Endothelial cell of umbilical vein (primary cell): ENCODE measurements at regions not wholly inside any gene's neighbourhood (a gene's known extent, or its start where the extent isn't known, plus 50 kb on each side); places are given as distances from the start of the nearest gene placed in this dataset.

ENCODE experiments used
- BruUV-seq: library from RNA; stranded (reverse); fragments of 400-500 nt; replicated peaks from 2 replicates; lab custom pipeline; 2021; lab: Mats Ljungman, UMichigan
- CTCF ChIA-PET: fragments of 300-600, 350-600 bp; sonication (Branson Sonifier 250); formaldehyde crosslinking; loops from one replicate; lab custom pipeline; 2021; ENCODE audit warnings: antibody characterized with exemption, inconsistent platforms; lab: Charles Lee
- POLR2A ChIA-PET: fragments of 300-600, 350-600 bp; sonication (Branson Sonifier 250); formaldehyde crosslinking; loops from one replicate; lab custom pipeline; 2021; ENCODE audit warnings: antibody characterized with exemption, inconsistent platforms; lab: Charles Lee
- DNase-seq: peaks from one replicate; pipeline ENCODE4 v3.0.0-alpha.2; 2011; ENCODE audit warnings: low read depth, low spot score
- FAIRE-seq: peaks from 2 replicates; lab custom pipeline; 2011; peaks lifted over from hg19 to GRCh38; lab: Jason Lieb, UNC
- H2AFZ ChIP-seq: 2 replicates; pipeline ENCODE4 v1.6.0; 2012; ENCODE audit warnings: low read depth, low read length, control low read depth, inconsistent platforms
- H3K27ac ChIP-seq: 2 replicates; pipeline ENCODE4 v1.5.1; 2011; ENCODE audit warnings: low read depth, mild to moderate bottlenecking, control low read depth, low read length, moderate library complexity; ENCODE audit not compliant: insufficient read depth
- H3K27me3 ChIP-seq, 2 experiments: 2 replicates each; pipeline versions ENCODE4 v1.6.0 to v1.6.1; 2011; ENCODE audit warnings: low read length in 2 of 2, mixed read lengths in 1 of 2; ENCODE audit not compliant: control insufficient read depth in 2 of 2, insufficient read depth in 2 of 2
- H3K36me3 ChIP-seq, 2 experiments: 2 replicates in 1 of 2; 3 replicates in 1 of 2; pipeline ENCODE4 v1.5.1; 2011; ENCODE audit warnings: low read length in 2 of 2, mild to moderate bottlenecking in 1 of 2, moderate library complexity in 1 of 2; ENCODE audit not compliant: control insufficient read depth in 2 of 2, insufficient read depth in 2 of 2; ENCODE audit errors: extremely low read depth in 1 of 2
- H3K4me1 ChIP-seq: 3 replicates; pipeline ENCODE4 v1.5.1; 2011; ENCODE audit warnings: mild to moderate bottlenecking, low read length; ENCODE audit not compliant: control insufficient read depth, insufficient read depth; ENCODE audit errors: extremely low read depth
- H3K4me2 ChIP-seq: 2 replicates; pipeline ENCODE4 v1.6.1; 2011; ENCODE audit warnings: low read length, control low read depth, mixed read lengths; ENCODE audit not compliant: insufficient read depth
- H3K4me3 ChIP-seq, 3 experiments: fragments of 200-600 bp in 1 of 3; sonication (generic), shearing (Covaris generic) in 1 of 3; replicated peaks in 1 of 3; 2 replicates each; pipeline ENCODE4 v1.5.1; 2011 to 2016; ENCODE audit warnings: control low read depth in 3 of 3, low read length in 3 of 3, mild to moderate bottlenecking in 2 of 3, inconsistent platforms in 1 of 3, low read depth in 1 of 3, moderate library complexity in 1 of 3; ENCODE audit not compliant: insufficient read depth in 1 of 3
- H3K79me2 ChIP-seq: 2 replicates; pipeline ENCODE4 v1.6.0; 2012; ENCODE audit warnings: low read length, inconsistent platforms; ENCODE audit not compliant: control insufficient read depth, insufficient read depth
- H3K9ac ChIP-seq: replicated peaks from 2 replicates; pipeline ENCODE3; 2011; ENCODE audit warnings: low read length, control low read depth; ENCODE audit not compliant: insufficient read depth; ENCODE audit errors: extremely low read depth
- H3K9me1 ChIP-seq: replicated peaks from 3 replicates; pipeline ENCODE4 v1.6.0; 2011; ENCODE audit warnings: mild to moderate bottlenecking, low read length; ENCODE audit not compliant: control insufficient read depth, insufficient read depth; ENCODE audit errors: extremely low read depth
- H3K9me3 ChIP-seq: replicated peaks from 2 replicates; pipeline ENCODE4 v1.5.1; 2012; ENCODE audit warnings: low read length, inconsistent platforms; ENCODE audit not compliant: control insufficient read depth, insufficient read depth
- H4K20me1 ChIP-seq: replicated peaks from 2 replicates; pipeline ENCODE3; 2011; ENCODE audit warnings: mild to moderate bottlenecking, low read length; ENCODE audit not compliant: control insufficient read depth, insufficient read depth; ENCODE audit errors: extremely low read depth
- EZH2 ChIP-seq: IDR thresholded peaks from 2 replicates; pipeline ENCODE4 v1.6.1; 2012; ENCODE audit warnings: borderline replicate concordance, low read depth, mild to moderate bottlenecking, moderate library complexity, low read length, inconsistent platforms; ENCODE audit not compliant: severe bottlenecking
- FOS ChIP-seq: IDR thresholded peaks from 2 replicates; pipeline ENCODE4 v1.6.1; 2011; ENCODE audit warnings: mild to moderate bottlenecking, low read length, moderate library complexity, borderline replicate concordance; ENCODE audit not compliant: insufficient read depth
- GATA2 ChIP-seq: IDR thresholded peaks from 2 replicates; pipeline ENCODE4 v1.7.0; 2011; ENCODE audit warnings: low read depth, mild to moderate bottlenecking, moderate library complexity, mixed read lengths, low read length; ENCODE audit not compliant: insufficient read length, insufficient read depth
- JUN ChIP-seq: IDR thresholded peaks from 2 replicates; pipeline ENCODE4 v1.6.1; 2011; ENCODE audit warnings: borderline replicate concordance, low read depth; ENCODE audit not compliant: insufficient read length, insufficient read depth
- MYC ChIP-seq: IDR thresholded peaks from one replicate; pipeline ENCODE4 v1.6.1; 2011; ENCODE audit warnings: mild to moderate bottlenecking, low read depth, low read length
- POLR2A ChIP-seq: IDR thresholded peaks from 2 replicates; pipeline ENCODE4 v1.6.1; 2012; ENCODE audit warnings: low read depth, mild to moderate bottlenecking, control low read depth, low read length
- POLR2AphosphoS5 ChIP-seq: IDR thresholded peaks from 2 replicates; pipeline ENCODE4 v1.6.1; 2012; ENCODE audit warnings: low read depth, mild to moderate bottlenecking, control low read depth, low read length, moderate library complexity; ENCODE audit not compliant: insufficient read depth
- dilution Hi-C: fragments of 300-500 bp; cut with MboI; formaldehyde crosslinking; loops from one replicate; pipeline ENCODE4 v1.15.0; 2019; ENCODE audit warnings: low sequenced_read_pairs; ENCODE audit not compliant: extremely low pct_ligation_motif_present
- intact Hi-C: fragments of 100-400 bp; cut with micrococcal nuclease; formaldehyde crosslinking; loops from one replicate; pipeline ENCODE4 v1.10.0; 2022
- TF ChIP-seq, protein P1 (sequence below), 2 donors: IDR thresholded peaks; 1 replicate in 1 of 2; 2 replicates in 1 of 2; pipeline ENCODE4 v1.5.1; 2011; ENCODE audit warnings: low read length in 2 of 2, mild to moderate bottlenecking in 2 of 2, moderate library complexity in 2 of 2, control low read depth in 1 of 2, inconsistent platforms in 1 of 2, low read depth in 1 of 2; ENCODE audit not compliant: insufficient read depth in 1 of 2; ENCODE audit errors: extremely low read depth in 1 of 2
- TF ChIP-seq, protein P2 (sequence below): IDR thresholded peaks from 2 replicates; pipeline ENCODE4 v1.6.1; 2011; ENCODE audit not compliant: insufficient read depth, insufficient read length

DNA sequence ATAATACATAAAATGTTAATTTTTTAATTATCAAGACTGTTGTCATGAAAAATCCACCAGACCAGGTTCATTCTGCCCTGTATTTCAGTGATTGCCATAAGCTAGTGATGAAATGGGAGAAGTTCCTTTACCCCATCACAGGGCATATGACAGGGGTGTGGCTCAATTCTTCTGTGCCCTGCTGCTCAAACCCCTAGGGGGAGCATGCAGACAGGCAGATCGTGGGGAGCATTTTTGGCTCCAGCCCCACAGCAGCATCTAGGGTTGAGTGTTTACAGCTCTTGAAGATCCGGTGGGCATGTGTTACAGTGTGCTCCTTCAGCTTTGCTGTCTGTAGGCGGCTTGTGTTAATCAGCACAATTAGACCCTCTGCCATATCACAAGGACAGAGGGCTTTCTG, 700.7 kb downstream of the PCDH18 start:
- Histone ChIP-seq H3K4me3 (no peak overlapping the region), H3K9ac (no peak overlapping the region), H3K9me3 (no peaks in the 10 kb centered on the region), H3K36me3 (no peaks in the 10 kb centered on the region), H3K4me1 (no peaks in the 10 kb centered on the region), H4K20me1 (no peaks in the 10 kb centered on the region), H3K27me3 (no peaks in the 10 kb centered on the region), H3K79me2 (no peaks in the 10 kb centered on the region), H3K4me2 (no peak overlapping the region), H2AFZ (no peak overlapping the region), H3K27ac (no peak overlapping the region), H3K9me1 (no peaks in the 10 kb centered on the region)
- BruUV-seq, result no TSS peak
- no peak for DNase-seq
- CTCF ChIA-PET, result no interaction called here
- dilution Hi-C loops, result no loop called here
- FAIRE-seq, result no peak
- TF ChIP-seq FOS (no peak), POLR2A (no peak), GATA2 (no peak), EZH2 (no peak), POLR2AphosphoS5 (no peak), JUN (no peak), MYC (no peak)
- TF ChIP-seq, protein P1, sequence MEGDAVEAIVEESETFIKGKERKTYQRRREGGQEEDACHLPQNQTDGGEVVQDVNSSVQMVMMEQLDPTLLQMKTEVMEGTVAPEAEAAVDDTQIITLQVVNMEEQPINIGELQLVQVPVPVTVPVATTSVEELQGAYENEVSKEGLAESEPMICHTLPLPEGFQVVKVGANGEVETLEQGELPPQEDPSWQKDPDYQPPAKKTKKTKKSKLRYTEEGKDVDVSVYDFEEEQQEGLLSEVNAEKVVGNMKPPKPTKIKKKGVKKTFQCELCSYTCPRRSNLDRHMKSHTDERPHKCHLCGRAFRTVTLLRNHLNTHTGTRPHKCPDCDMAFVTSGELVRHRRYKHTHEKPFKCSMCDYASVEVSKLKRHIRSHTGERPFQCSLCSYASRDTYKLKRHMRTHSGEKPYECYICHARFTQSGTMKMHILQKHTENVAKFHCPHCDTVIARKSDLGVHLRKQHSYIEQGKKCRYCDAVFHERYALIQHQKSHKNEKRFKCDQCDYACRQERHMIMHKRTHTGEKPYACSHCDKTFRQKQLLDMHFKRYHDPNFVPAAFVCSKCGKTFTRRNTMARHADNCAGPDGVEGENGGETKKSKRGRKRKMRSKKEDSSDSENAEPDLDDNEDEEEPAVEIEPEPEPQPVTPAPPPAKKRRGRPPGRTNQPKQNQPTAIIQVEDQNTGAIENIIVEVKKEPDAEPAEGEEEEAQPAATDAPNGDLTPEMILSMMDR (IDR thresholded peaks at IDR 0.05; ENCODE audit: extremely low read depth in 1 of 2, insufficient read depth in 1 of 2, low read depth in 1 of 2, low read length in 2 of 2), result no peak
- TF ChIP-seq, protein P2, sequence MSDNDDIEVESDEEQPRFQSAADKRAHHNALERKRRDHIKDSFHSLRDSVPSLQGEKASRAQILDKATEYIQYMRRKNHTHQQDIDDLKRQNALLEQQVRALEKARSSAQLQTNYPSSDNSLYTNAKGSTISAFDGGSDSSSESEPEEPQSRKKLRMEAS, result no peak
- intact Hi-C loops, result no loop called here
- POLR2A ChIA-PET, result no interaction called here
